ENCODE measurements at regions not wholly inside any gene's neighbourhood (a gene's known extent, or its start where the extent isn't known, plus 50 kb on each side); places are given as distances from the start of the nearest gene placed in this dataset.

DNA sequence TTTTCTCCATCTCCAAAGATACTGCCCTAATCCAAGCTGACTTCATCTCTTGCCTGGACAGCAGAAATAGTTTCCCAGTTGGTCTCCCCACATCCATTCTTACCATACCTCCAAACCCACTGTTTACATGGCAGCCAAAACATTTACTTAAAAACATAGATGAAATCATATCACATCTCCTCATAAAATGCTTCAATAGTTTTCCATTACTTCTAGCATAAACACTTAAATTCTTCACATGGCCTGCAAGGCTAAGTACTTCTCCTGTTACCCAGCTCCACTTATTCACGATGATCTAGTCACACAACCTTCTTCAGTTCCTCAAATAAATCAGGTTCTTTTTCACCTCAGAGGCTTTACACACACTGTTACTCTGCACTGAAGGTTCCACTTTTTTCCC lies 185.8 kb upstream of the ACVR2A start:
- Histone ChIP-seq H3K27me3 (ENCODE audit: insufficient read depth, low read length) (no peaks in the 10 kb centered on the region), H3K36me3 (ENCODE audit: control insufficient read depth in 1 of 2, insufficient read depth in 2 of 2, low read length in 2 of 2) (no peaks in the 10 kb centered on the region), H3K9me2 (ENCODE audit: insufficient read depth) (no peaks in the 10 kb centered on the region), H3K27ac (ENCODE audit: low read depth, low read length) (no peak overlapping the region), H3K4me2 (ENCODE audit: low read length) (no peak overlapping the region), H3K79me2 (ENCODE audit: insufficient read depth, low read length) (no peaks in the 10 kb centered on the region), H3K9ac (ENCODE audit: low read length) (no peak overlapping the region), H3K9me3 (ENCODE audit: control insufficient read depth in 1 of 2, insufficient read depth in 1 of 2, low read depth in 1 of 2, low read length in 2 of 2) (no peaks in the 10 kb centered on the region), H3K4me3 (replicated peaks in 1 of 2; ENCODE audit: low read depth in 1 of 2, low read length in 2 of 2) (no peak overlapping the region), H2AFZ (ENCODE audit: low read depth, low read length, poor library complexity, severe bottlenecking) (no peak overlapping the region), H4K20me1 (ENCODE audit: insufficient read depth) (no peaks in the 10 kb centered on the region), H3K4me1 (ENCODE audit: control insufficient read depth in 1 of 2, insufficient read depth in 2 of 2, low read length in 2 of 2) (no peaks in the 10 kb centered on the region)
- ATAC-seq, result no peak
- BruUV-seq (replicated peaks), result no TSS peak
- ChIA-PET POLR2A (no interaction called here), CTCF (no interaction called here), RAD21 (ENCODE audit: low non-redundant PET in 1 of 2, low total read pairs in 2 of 2, uncharacterized antibody in 2 of 2, unreplicated experiment in 2 of 2) (no interaction called here)
- TF ChIP-seq YY1 (IDR thresholded peaks at IDR 0.05; ENCODE audit: extremely low read depth, insufficient replicate concordance, low read depth, low read length) (no peak), ZFX (IDR thresholded peaks at IDR 0.05) (no peak), FOSL1 (IDR thresholded peaks at IDR 0.05; ENCODE audit: low read depth) (no peak), EZH2 (IDR thresholded peaks at IDR 0.05) (no peak), TCF7L2 (IDR thresholded peaks at IDR 0.05; ENCODE audit: borderline replicate concordance, extremely low read depth, insufficient read depth, insufficient read length) (no peak), ZNF274 (IDR thresholded peaks at IDR 0.05; ENCODE audit: low read depth, low read length) (no peak), JUND (IDR thresholded peaks at IDR 0.05) (no peak), CBX3 (IDR thresholded peaks at IDR 0.05; ENCODE audit: low read depth) (no peak), EZH2phosphoT487 (IDR thresholded peaks at IDR 0.05; ENCODE audit: borderline replicate concordance) (no peak), ELF1 (IDR thresholded peaks at IDR 0.05; ENCODE audit: borderline replicate concordance, low read depth) (no peak), SRF (IDR thresholded peaks at IDR 0.05; ENCODE audit: low read depth) (no peak)
- TF ChIP-seq, protein P1, sequence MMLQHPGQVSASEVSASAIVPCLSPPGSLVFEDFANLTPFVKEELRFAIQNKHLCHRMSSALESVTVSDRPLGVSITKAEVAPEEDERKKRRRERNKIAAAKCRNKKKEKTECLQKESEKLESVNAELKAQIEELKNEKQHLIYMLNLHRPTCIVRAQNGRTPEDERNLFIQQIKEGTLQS (IDR thresholded peaks at IDR 0.05), result no peak
- TF ChIP-seq, protein P2, sequence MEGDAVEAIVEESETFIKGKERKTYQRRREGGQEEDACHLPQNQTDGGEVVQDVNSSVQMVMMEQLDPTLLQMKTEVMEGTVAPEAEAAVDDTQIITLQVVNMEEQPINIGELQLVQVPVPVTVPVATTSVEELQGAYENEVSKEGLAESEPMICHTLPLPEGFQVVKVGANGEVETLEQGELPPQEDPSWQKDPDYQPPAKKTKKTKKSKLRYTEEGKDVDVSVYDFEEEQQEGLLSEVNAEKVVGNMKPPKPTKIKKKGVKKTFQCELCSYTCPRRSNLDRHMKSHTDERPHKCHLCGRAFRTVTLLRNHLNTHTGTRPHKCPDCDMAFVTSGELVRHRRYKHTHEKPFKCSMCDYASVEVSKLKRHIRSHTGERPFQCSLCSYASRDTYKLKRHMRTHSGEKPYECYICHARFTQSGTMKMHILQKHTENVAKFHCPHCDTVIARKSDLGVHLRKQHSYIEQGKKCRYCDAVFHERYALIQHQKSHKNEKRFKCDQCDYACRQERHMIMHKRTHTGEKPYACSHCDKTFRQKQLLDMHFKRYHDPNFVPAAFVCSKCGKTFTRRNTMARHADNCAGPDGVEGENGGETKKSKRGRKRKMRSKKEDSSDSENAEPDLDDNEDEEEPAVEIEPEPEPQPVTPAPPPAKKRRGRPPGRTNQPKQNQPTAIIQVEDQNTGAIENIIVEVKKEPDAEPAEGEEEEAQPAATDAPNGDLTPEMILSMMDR (IDR thresholded peaks at IDR 0.05 in 2 of 3, conservative IDR thresholded peaks at IDR 0.05 in 1 of 3; ENCODE audit: borderline replicate concordance in 1 of 3, insufficient read depth in 1 of 3, low read depth in 2 of 3, low read length in 2 of 3), result no peak
- TF ChIP-seq, protein P3, sequence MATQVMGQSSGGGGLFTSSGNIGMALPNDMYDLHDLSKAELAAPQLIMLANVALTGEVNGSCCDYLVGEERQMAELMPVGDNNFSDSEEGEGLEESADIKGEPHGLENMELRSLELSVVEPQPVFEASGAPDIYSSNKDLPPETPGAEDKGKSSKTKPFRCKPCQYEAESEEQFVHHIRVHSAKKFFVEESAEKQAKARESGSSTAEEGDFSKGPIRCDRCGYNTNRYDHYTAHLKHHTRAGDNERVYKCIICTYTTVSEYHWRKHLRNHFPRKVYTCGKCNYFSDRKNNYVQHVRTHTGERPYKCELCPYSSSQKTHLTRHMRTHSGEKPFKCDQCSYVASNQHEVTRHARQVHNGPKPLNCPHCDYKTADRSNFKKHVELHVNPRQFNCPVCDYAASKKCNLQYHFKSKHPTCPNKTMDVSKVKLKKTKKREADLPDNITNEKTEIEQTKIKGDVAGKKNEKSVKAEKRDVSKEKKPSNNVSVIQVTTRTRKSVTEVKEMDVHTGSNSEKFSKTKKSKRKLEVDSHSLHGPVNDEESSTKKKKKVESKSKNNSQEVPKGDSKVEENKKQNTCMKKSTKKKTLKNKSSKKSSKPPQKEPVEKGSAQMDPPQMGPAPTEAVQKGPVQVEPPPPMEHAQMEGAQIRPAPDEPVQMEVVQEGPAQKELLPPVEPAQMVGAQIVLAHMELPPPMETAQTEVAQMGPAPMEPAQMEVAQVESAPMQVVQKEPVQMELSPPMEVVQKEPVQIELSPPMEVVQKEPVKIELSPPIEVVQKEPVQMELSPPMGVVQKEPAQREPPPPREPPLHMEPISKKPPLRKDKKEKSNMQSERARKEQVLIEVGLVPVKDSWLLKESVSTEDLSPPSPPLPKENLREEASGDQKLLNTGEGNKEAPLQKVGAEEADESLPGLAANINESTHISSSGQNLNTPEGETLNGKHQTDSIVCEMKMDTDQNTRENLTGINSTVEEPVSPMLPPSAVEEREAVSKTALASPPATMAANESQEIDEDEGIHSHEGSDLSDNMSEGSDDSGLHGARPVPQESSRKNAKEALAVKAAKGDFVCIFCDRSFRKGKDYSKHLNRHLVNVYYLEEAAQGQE (IDR thresholded peaks at IDR 0.05; ENCODE audit: low read depth), result no peak
- no peak for DNase-seq (ENCODE audit: low read depth, low spot score)
- intact Hi-C loops (cut with micrococcal nuclease), result no loop called here
